ENCODE measurements at regions not wholly inside any gene's neighbourhood (a gene's known extent, or its start where the extent isn't known, plus 50 kb on each side); places are given as distances from the start of the nearest gene placed in this dataset.
"Not testable (repeated sequence)": the region's sequence is repeated elsewhere in the genome, so short reads cannot be mapped to it uniquely, and the experiment has no call there.

- WGBS, 4 donors: 48 to 55% methylated on average over 1 of the region's 1 CpG; no CpG with 5 or more reads in 2 of the 4 donors
- intact Hi-C loops (cut with DNase I): no loop called here
- TF ChIP-seq POLR2A (IDR thresholded peaks at IDR 0.05) (no peak), CTCF (IDR thresholded peaks at IDR 0.05) (no peak)
These were observed 583.0 kb downstream of the TMEM121 start for GRCh38 chr14:106109337-106109736.

DNA sequence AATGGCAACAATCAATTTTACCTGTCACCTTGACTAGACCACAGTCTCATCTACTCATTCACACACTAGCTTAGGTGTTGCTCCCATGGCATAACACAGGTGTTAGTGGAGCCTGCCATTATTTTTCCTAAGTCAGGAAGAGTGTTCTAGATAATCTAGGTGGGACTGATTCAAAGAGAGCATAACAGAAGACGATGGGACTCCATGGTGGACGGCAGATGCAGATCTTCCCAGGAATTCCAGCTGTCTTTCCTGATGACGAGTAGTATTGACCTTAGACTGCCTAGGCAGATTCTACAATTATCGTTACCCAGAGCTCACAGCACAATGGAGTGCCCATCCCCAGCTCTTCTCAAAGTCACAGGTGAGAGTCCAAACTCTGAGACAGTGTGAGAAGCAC lies 589.0 kb downstream of the TMEM121 start:
- intact Hi-C loops (cut with DNase I): no loop called here
- no peaks in the 10 kb centered on the region for H3K4me1 ChIP-seq (replicated peaks in 1 of 2)
- H3K4me3 ChIP-seq: no peak overlapping the region
- WGBS, 4 donors: 46 to 58% (median 50%) methylated on average over 4 of the region's 4 CpGs
- DNase-seq: no peak
- TF ChIP-seq CTCF (IDR thresholded peaks at IDR 0.05): no peak
- TF ChIP-seq POLR2A (IDR thresholded peaks at IDR 0.05): no peak
- H3K36me3 ChIP-seq (replicated peaks in 1 of 2): no peaks in the 10 kb centered on the region
- H3K27me3 ChIP-seq: peaks cover 5% of the 10 kb centered on the region
- H3K27ac ChIP-seq: no peak overlapping the region
- H3K9me3 ChIP-seq (replicated peaks in 1 of 3): no peaks in the 10 kb centered on the region

More at GRCh38 chr14:106109337-106109736, 583.0 kb downstream of the TMEM121 start:
- peaks cover 11% of the 10 kb centered on the region for H3K27me3 ChIP-seq
- H3K4me1 ChIP-seq (replicated peaks in 1 of 2): no peaks in the 10 kb centered on the region
- H3K4me3 ChIP-seq: no peak overlapping the region
- no peak for DNase-seq
- H3K36me3 ChIP-seq (replicated peaks in 1 of 2): no peaks in the 10 kb centered on the region
- no peak overlapping the region for H3K27ac ChIP-seq
- H3K9me3 ChIP-seq (replicated peaks in 1 of 3): no peaks in the 10 kb centered on the region

GRCh38 chr14:106116339-106116930 lies 590.1 kb downstream of the TMEM121 start:
- H3K27me3 ChIP-seq; H3K9me3 ChIP-seq (replicated peaks in 1 of 3); H3K27ac ChIP-seq; DNase-seq; H3K36me3 ChIP-seq (replicated peaks in 1 of 2); H3K4me3 ChIP-seq; H3K4me1 ChIP-seq (replicated peaks in 1 of 2); intact Hi-C loops (cut with DNase I): not testable (repeated sequence)
- TF ChIP-seq CTCF (IDR thresholded peaks at IDR 0.05): peak in 1 of 6 experiments; percentile 47
- whole genome bisulfite sequencing, 4 donors: 33 to 82% methylated on average over 2 to 10 of the region's 10 CpGs; no CpG with 5 or more reads in 2 of the 4 donors

DNA sequence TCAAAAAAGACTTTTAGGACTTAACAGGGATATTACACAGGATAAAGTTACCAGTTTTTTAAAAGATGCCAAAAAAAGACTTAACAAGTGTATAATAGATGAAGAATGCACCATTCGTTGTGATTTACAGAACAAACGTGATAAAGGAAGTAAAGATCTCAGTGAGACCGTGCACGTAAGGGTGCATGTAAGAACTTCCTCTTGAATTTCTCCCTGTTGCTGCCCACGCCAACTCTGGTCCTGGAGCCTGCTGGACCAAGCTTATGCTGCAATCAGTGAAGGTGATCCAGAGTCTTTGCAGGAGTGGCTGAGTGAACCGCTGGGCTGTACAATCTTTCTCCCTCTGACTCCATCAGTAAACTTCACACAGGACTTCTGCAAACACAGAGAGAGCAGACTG lies 593.7 kb downstream of the TMEM121 start:
- Histone ChIP-seq H3K27ac (no peak overlapping the region), H3K27me3 (peaks cover 5% of the 10 kb centered on the region), H3K4me3 (no peak overlapping the region), H3K36me3 (replicated peaks in 1 of 2) (no peaks in the 10 kb centered on the region), H3K9me3 (replicated peaks in 1 of 3) (no peaks in the 10 kb centered on the region), H3K4me1 (replicated peaks in 1 of 2) (no peaks in the 10 kb centered on the region)
- WGBS, 4 donors: 32 to 50% (median 36%) methylated on average over 6 of the region's 6 CpGs
- intact Hi-C loops (cut with DNase I): no loop called here
- TF ChIP-seq CTCF (IDR thresholded peaks at IDR 0.05): no peak
- TF ChIP-seq POLR2A (IDR thresholded peaks at IDR 0.05): no peak
- no peak for DNase-seq
